ENCODE measurements at regions not wholly inside any gene's neighbourhood (a gene's known extent, or its start where the extent isn't known, plus 50 kb on each side); places are given as distances from the start of the nearest gene placed in this dataset.

GRCh38 chr4:123090886-123091285 is 168.5 kb upstream of the NUDT6 start:
- TF ChIP-seq POLR2A (IDR thresholded peaks at IDR 0.05) (no peak), CTCF (IDR thresholded peaks at IDR 0.05) (no peak)
